SK-N-SH (cell line): ENCODE measurements at regions not wholly inside any gene's neighbourhood (a gene's known extent, or its start where the extent isn't known, plus 50 kb on each side); places are given as distances from the start of the nearest gene placed in this dataset.

Experiments used
- CTCF ChIA-PET: fragments of 300-600, 350-600 bp; formaldehyde crosslinking; extraction: SDS; loops from one replicate; lab custom pipeline; 2021; lab: Yijun Ruan, JAX
- POLR2A ChIA-PET: fragments of 350-600 bp; sonication (Branson Sonifier 250); formaldehyde crosslinking; extraction: SDS; loops from one replicate; lab custom pipeline; 2020; ENCODE audit warnings: antibody characterized with exemption, inconsistent platforms; lab: Yijun Ruan, JAX
- DNase-seq: peaks from one replicate; pipeline ENCODE4 v3.0.0; 2012
- H2AFZ ChIP-seq: fragments of 200-600 bp; sonication (generic); 2 replicates; pipeline ENCODE4 v1.8.1; 2016; ENCODE audit warnings: antibody characterized with exemption, mild to moderate bottlenecking, low read depth
- H3F3A ChIP-seq: fragments of 200-600 bp; sonication (generic); replicated peaks from 2 replicates; pipeline ENCODE3; 2016; ENCODE audit warnings: antibody characterized with exemption, mild to moderate bottlenecking; ENCODE audit not compliant: insufficient read depth
- H3K27ac ChIP-seq, 2 experiments: fragments of 200-500 bp in 1 of 2; fragments of 200-600 bp in 1 of 2; sonication (Bioruptor generic) in 1 of 2; sonication (generic), shearing (Covaris generic) in 1 of 2; 2 replicates each; pipeline versions ENCODE4 v1.5.1 to v1.6.1; 2014 to 2016; ENCODE audit warnings: low read depth in 2 of 2, inconsistent platforms in 1 of 2, low read length in 1 of 2, mild to moderate bottlenecking in 1 of 2, mixed read lengths in 1 of 2
- H3K27me3 ChIP-seq: fragments of 200-600 bp; sonication (generic), shearing (Covaris generic); 2 replicates; pipeline ENCODE4 v1.6.1; 2016; ENCODE audit warnings: mixed run types; ENCODE audit not compliant: insufficient read depth
- H3K36me3 ChIP-seq, 2 experiments: fragments of 200-500 bp in 1 of 2; fragments of 200-600 bp in 1 of 2; sonication (Bioruptor generic) in 1 of 2; sonication (generic) in 1 of 2; replicated peaks in 1 of 2; 2 replicates each; pipeline versions ENCODE3 to v1.5.1; 2014 to 2016; ENCODE audit warnings: low read length in 1 of 2, mild to moderate bottlenecking in 1 of 2; ENCODE audit not compliant: insufficient read depth in 2 of 2, control insufficient read depth in 1 of 2
- H3K4me1 ChIP-seq, 2 experiments: fragments of 200-500 bp in 1 of 2; fragments of 200-600 bp in 1 of 2; sonication (Bioruptor generic) in 1 of 2; sonication (generic), shearing (Covaris generic) in 1 of 2; 2 replicates each; pipeline versions ENCODE4 v1.5.1 to v1.6.1; 2014 to 2016; ENCODE audit warnings: low read depth in 1 of 2, low read length in 1 of 2, mixed run types in 1 of 2; ENCODE audit not compliant: insufficient read depth in 2 of 2, control insufficient read depth in 1 of 2
- H3K4me2 ChIP-seq: fragments of 200-600 bp; sonication (generic), shearing (Covaris generic); 2 replicates; pipeline ENCODE4 v1.6.1; 2017; ENCODE audit warnings: mixed run types
- H3K4me3 ChIP-seq, 2 experiments: fragments of 200-500 bp in 1 of 2; fragments of 200-600 bp in 1 of 2; sonication (Bioruptor generic) in 1 of 2; sonication (generic), shearing (Covaris generic) in 1 of 2; 2 replicates each; pipeline versions ENCODE4 v1.5.1 to v1.8.1; 2014 to 2016; ENCODE audit warnings: low read depth in 2 of 2, inconsistent platforms in 1 of 2, low read length in 1 of 2, mild to moderate bottlenecking in 1 of 2, mixed read lengths in 1 of 2, moderate library complexity in 1 of 2
- H3K79me2 ChIP-seq: fragments of 200-600 bp; sonication (generic); 2 replicates; pipeline ENCODE4 v1.8.1; 2017; ENCODE audit warnings: mild to moderate bottlenecking; ENCODE audit not compliant: insufficient read depth
- H3K9ac ChIP-seq: fragments of 200-600 bp; sonication (generic); 2 replicates; pipeline ENCODE4 v1.6.1; 2017; ENCODE audit warnings: mixed run types
- H3K9me2 ChIP-seq: fragments of 200-600 bp; sonication (generic); 2 replicates; pipeline ENCODE4 v1.6.1; 2017; ENCODE audit warnings: mixed run types
- H3K9me3 ChIP-seq: fragments of 200-600 bp; sonication (generic); 2 replicates; pipeline ENCODE4 v1.6.1; 2017; ENCODE audit warnings: mixed run types, mild to moderate bottlenecking, moderate library complexity
- H4K20me1 ChIP-seq: fragments of 200-600 bp; sonication (generic); 2 replicates; pipeline ENCODE4 v1.6.1; 2017; ENCODE audit warnings: mild to moderate bottlenecking, mixed run types; ENCODE audit not compliant: insufficient read depth
- CHD2 ChIP-seq: fragments of 150-350 bp; IDR thresholded peaks from 2 replicates; pipeline ENCODE4 v1.6.1; 2018; ENCODE audit warnings: low read length; ENCODE audit not compliant: partially characterized antibody
- EP300 ChIP-seq, 2 experiments: IDR thresholded peaks; 2 replicates each; pipeline versions ENCODE4 v1.4.0 to v1.6.1; 2012; ENCODE audit warnings: borderline replicate concordance in 1 of 2, low read depth in 1 of 2, low read length in 1 of 2
- FOSL2 ChIP-seq: IDR thresholded peaks from 2 replicates; pipeline ENCODE4 v1.4.0; 2012; ENCODE audit warnings: low read depth, mild to moderate bottlenecking, moderate library complexity, borderline replicate concordance
- FOXJ3 ChIP-seq: sonication (generic); formaldehyde crosslinking; IDR thresholded peaks from 2 replicates; pipeline ENCODE4 v1.5.1; 2020; ENCODE audit warnings: mild to moderate bottlenecking, missing genetic modification reagents
- JUND ChIP-seq: IDR thresholded peaks from 2 replicates; pipeline ENCODE4 v1.4.0; 2012
- MEF2A ChIP-seq: IDR thresholded peaks from 2 replicates; pipeline ENCODE4 v1.4.0; 2012; ENCODE audit warnings: low read depth, borderline replicate concordance
- NRF1 ChIP-seq: IDR thresholded peaks from 2 replicates; pipeline ENCODE4 v1.6.1; 2012; ENCODE audit warnings: low read depth, mild to moderate bottlenecking, low read length
- PBX3 ChIP-seq: IDR thresholded peaks from 2 replicates; pipeline ENCODE4; 2012
- RCOR1 ChIP-seq: fragments of 150-350 bp; IDR thresholded peaks from 2 replicates; pipeline ENCODE4 v1.6.1; 2017; ENCODE audit warnings: antibody characterized with exemption, low read length
- REST ChIP-seq: IDR thresholded peaks from 2 replicates; pipeline ENCODE4 v1.6.1; 2012; ENCODE audit warnings: mild to moderate bottlenecking, low read depth, low read length, moderate library complexity
- RFX5 ChIP-seq: IDR thresholded peaks from 2 replicates; pipeline ENCODE4 v1.6.1; 2012; ENCODE audit warnings: mild to moderate bottlenecking, improper control_type of control experiment, low read length
- SMC3 ChIP-seq: IDR thresholded peaks from 2 replicates; pipeline ENCODE4 v1.6.1; 2012; ENCODE audit warnings: low read depth, low read length, improper control_type of control experiment
- TEAD4 ChIP-seq: IDR thresholded peaks from 2 replicates; pipeline ENCODE4 v1.4.0; 2012; ENCODE audit warnings: mild to moderate bottlenecking, borderline replicate concordance; ENCODE audit not compliant: insufficient read depth
- USF1 ChIP-seq: IDR thresholded peaks from 2 replicates; pipeline ENCODE4 v1.4.0; 2012; ENCODE audit warnings: low read depth, borderline replicate concordance
- ZBTB33 ChIP-seq: IDR thresholded peaks from 2 replicates; pipeline ENCODE4 v1.4.0; 2012; ENCODE audit warnings: low read depth, borderline replicate concordance
- WGBS: methylation state at CpG from one replicate; pipeline ENCODE4 v1.1.6; 2017; ENCODE audit warnings: low lambda C conversion rate; 5-methylcytosine and 5-hydroxymethylcytosine counted together

GRCh38 chr17:72038427-72038826 is 82.4 kb upstream of the SOX9 start:
- Histone ChIP-seq H3K9me2 (no peaks in the 10 kb centered on the region), H3K27me3 (peaks cover 7% of the 10 kb centered on the region; the same call in 1 of the 2 replicates), H3K9ac (no peak overlapping the region), H2AFZ (no peak overlapping the region), H3K27ac (no peak overlapping the region), H3K9me3 (no peaks in the 10 kb centered on the region), H3K4me2 (no peak overlapping the region), H3K36me3 (no peaks in the 10 kb centered on the region), H4K20me1 (no peaks in the 10 kb centered on the region), H3F3A (no peaks in the 10 kb centered on the region), H3K79me2 (no peaks in the 10 kb centered on the region), H3K4me3 (no peak overlapping the region), H3K4me1 (peaks cover 0 to 5% of the 10 kb centered on the region in 2 experiments; a peak in 2 of 4 replicates)
- CTCF ChIA-PET = no interaction called here
- POLR2A ChIA-PET = no interaction called here
- TF ChIP-seq USF1 (no peak), RFX5 (no peak), JUND (no peak)
- no peak for DNase-seq

GRCh38 chr17:72039490-72039889 is 81.3 kb upstream of the SOX9 start:
- Histone ChIP-seq H3K9ac (no peak overlapping the region), H3K36me3 (no peaks in the 10 kb centered on the region), H4K20me1 (no peaks in the 10 kb centered on the region), H3K79me2 (no peaks in the 10 kb centered on the region), H3K4me2 (no peak overlapping the region), H3K4me1 (peaks cover 0 to 2% of the 10 kb centered on the region in 2 experiments; a peak in 1 of 4 replicates), H2AFZ (no peak overlapping the region), H3K9me3 (no peaks in the 10 kb centered on the region), H3K27me3 (peaks cover 7% of the 10 kb centered on the region; the same call in 1 of the 2 replicates), H3F3A (no peaks in the 10 kb centered on the region), H3K9me2 (no peaks in the 10 kb centered on the region), H3K27ac (no peak overlapping the region), H3K4me3 (no peak overlapping the region)
- TF ChIP-seq FOXJ3 (CRISPR knock-in tag) (no peak), TEAD4 (no peak), PBX3 (no peak), CHD2 (no peak), NRF1 (no peak), RCOR1 (no peak), MEF2A (no peak), FOSL2 (no peak), EP300 (IDR thresholded peaks at IDR 0.05; ENCODE audit: borderline replicate concordance in 1 of 2, low read depth in 1 of 2, low read length in 1 of 2) (no peak), SMC3 (no peak), ZBTB33 (no peak), REST (no peak)
- POLR2A ChIA-PET = no interaction called here
- WGBS = 47% methylated on average over 2 of the region's 2 CpGs
- CTCF ChIA-PET = interaction anchor here (1.4 kb wide), 1 partner anchor 11 kb away, joined by 4 read pairs; no protein-coding TSS in a partner anchor
- no peak for DNase-seq
